Stimulated activated memory B cell treated with anti-CD40 and anti-IgM and Interleukin-4, amounts not matched to agents 10 μg/mL and 1 μg/mL and 100 μg/mL, for 72 hours (primary cell): ENCODE measurements at regions not wholly inside any gene's neighbourhood (a gene's known extent, or its start where the extent isn't known, plus 50 kb on each side); places are given as distances from the start of the nearest gene placed in this dataset.
"Not testable (repeated sequence)": the region's sequence is repeated elsewhere in the genome, so short reads cannot be mapped to it uniquely, and the experiment has no call there.

Experiments used
- ATAC-seq: fragments of 150-1000 bp; cut with Tn5 transposase; 2 replicates; pipeline ENCODE4 v1.10.0; 2021
- H3K27ac Mint-ChIP-seq: one replicate; pipeline ENCODE4 v1.8.0; 2022; ENCODE audit warnings: mild to moderate bottlenecking, mixed read lengths
- H3K27me3 Mint-ChIP-seq: one replicate; pipeline ENCODE4 v1.8.0; 2022; ENCODE audit warnings: mixed read lengths
- H3K36me3 Mint-ChIP-seq: one replicate; pipeline ENCODE4 v1.8.0; 2022; ENCODE audit warnings: mixed read lengths
- H3K4me1 Mint-ChIP-seq: one replicate; pipeline ENCODE4 v1.8.0; 2022; ENCODE audit warnings: mixed read lengths
- H3K4me3 Mint-ChIP-seq: one replicate; pipeline ENCODE4 v1.8.0; 2022; ENCODE audit warnings: mild to moderate bottlenecking, moderate library complexity, mixed read lengths
- H3K9me3 Mint-ChIP-seq: one replicate; pipeline ENCODE4 v1.8.0; 2022; ENCODE audit warnings: mixed read lengths

DNA sequence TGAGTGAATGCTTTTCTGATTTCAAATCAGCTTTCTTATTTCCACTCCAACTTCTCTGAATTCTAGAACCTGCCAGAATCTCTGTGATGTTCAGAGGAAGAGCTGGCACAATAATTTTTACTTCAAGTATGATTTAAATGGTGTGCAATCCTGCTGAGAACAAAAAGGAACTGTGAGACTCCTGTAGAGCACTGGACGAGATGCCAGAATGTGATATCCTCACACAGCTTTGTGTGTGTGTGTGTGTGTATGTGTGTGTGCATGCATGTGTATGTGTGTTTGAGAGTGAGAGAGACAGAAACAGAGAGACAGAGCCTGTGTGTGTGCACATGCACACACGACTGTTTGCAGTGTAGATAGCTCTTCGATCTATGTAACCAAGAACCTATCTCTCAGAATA, 713.6 kb upstream of the ZP4 start:
- peaks cover 6% of the 10 kb centered on the region for H3K9me3 Mint-ChIP-seq
- no peaks in the 10 kb centered on the region for H3K27me3 Mint-ChIP-seq
- ATAC-seq: no peak
- H3K4me1 Mint-ChIP-seq: no peaks in the 10 kb centered on the region
- H3K27ac Mint-ChIP-seq: no peak overlapping the region
- no peak overlapping the region for H3K4me3 Mint-ChIP-seq
- H3K36me3 Mint-ChIP-seq: no peaks in the 10 kb centered on the region

DNA sequence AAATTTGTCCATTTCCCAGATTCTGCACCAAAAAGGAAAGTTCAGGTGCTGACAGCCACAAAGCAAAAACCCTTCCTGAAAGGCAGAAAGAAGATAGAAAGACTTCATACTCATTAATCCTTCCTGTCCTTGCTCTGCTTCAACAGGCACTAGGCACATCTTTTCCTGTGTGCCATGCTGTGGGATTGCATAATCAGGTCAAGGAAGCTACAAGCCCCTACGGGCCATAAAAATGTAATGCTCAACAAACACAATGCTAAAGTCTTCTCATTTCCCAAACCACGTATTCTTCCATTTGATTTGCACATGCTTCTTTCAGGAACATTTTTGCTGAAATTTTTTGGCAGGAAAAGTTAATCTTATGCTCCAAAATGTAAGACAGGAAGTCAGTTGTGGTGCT, 710.9 kb upstream of the ZP4 start:
- not testable (repeated sequence) for H3K4me1 Mint-ChIP-seq, H3K9me3 Mint-ChIP-seq, H3K27ac Mint-ChIP-seq, H3K27me3 Mint-ChIP-seq, ATAC-seq, H3K4me3 Mint-ChIP-seq, H3K36me3 Mint-ChIP-seq

DNA sequence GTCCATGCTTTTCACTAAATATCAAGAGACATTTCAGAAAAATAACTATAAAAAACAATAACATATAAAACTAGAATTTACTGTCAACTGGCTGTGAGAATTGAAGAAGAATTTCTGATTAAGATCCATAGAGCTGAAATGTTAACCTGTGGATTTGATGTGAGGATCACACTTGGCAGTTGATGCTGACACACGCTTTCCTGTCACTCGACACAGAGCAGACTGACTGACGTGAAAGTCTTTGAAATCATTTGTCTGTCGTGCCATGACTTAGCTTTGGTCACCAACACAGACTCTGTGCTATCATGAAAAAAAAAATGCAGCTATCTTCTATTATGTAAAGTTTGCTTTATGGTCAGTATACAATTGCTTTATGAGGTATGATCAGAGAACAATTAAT, 706.0 kb upstream of the ZP4 start:
- H3K4me1 Mint-ChIP-seq: no peaks in the 10 kb centered on the region
- no peak overlapping the region for H3K4me3 Mint-ChIP-seq
- no peaks in the 10 kb centered on the region for H3K9me3 Mint-ChIP-seq
- no peaks in the 10 kb centered on the region for H3K27me3 Mint-ChIP-seq
- no peaks in the 10 kb centered on the region for H3K36me3 Mint-ChIP-seq
- no peak overlapping the region for H3K27ac Mint-ChIP-seq
- no peak for ATAC-seq

DNA sequence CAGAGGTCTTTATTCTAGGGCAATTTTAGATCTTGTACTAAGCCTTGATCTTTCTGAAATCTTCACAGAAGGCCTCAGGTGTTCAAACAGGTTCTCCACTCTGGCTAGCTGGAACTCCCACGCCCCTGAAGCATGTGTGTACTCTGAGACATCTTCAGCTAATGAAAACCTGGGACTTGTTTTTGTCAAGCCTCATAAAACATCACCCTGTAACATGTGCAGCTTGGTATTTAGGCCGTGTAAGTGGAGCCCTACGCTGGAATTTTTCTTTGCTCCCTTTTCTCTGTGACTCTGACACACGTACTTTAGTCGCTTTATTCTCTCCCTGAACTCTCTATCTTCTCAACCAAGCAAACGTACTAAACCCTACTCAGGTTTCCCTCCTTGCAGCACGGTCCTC, 701.9 kb upstream of the ZP4 start:
- no peak for ATAC-seq
- Mint-ChIP-seq H3K27ac (no peak overlapping the region), H3K36me3 (no peaks in the 10 kb centered on the region), H3K4me3 (no peak overlapping the region), H3K4me1 (no peaks in the 10 kb centered on the region), H3K9me3 (peaks cover 3% of the 10 kb centered on the region), H3K27me3 (no peaks in the 10 kb centered on the region)

DNA sequence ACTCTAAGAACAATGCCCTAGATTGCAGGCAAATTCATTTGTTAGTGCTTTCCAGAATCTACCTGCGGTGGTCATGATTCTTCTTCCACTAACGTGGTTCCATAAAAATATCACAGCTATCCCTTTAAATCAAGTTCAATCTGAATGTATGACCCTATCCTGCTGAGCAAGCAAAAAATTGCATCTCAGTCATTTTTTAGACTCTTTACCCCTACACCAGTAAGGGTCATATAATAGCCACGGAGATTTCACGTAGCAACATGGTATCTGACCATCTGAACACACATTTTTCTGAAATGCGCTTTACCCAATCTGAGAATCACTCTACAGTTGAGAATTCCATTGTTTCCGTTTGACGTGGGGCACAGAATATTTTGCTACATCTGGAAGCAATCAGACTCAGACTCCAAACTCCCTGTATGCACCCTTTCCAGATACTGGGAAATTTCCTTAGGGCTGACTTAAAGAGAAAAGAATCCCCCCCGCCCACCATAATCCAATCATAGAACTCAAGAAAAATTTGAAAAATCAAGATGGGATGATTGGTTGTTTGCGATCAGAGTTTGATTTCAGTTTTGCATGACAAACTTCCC, 699.2 kb upstream of the ZP4 start:
- no peaks in the 10 kb centered on the region for H3K36me3 Mint-ChIP-seq
- H3K4me3 Mint-ChIP-seq: no peak overlapping the region
- H3K4me1 Mint-ChIP-seq: no peaks in the 10 kb centered on the region
- peaks cover 6% of the 10 kb centered on the region for H3K9me3 Mint-ChIP-seq
- no peak overlapping the region for H3K27ac Mint-ChIP-seq
- H3K27me3 Mint-ChIP-seq: no peaks in the 10 kb centered on the region
- no peak for ATAC-seq

DNA sequence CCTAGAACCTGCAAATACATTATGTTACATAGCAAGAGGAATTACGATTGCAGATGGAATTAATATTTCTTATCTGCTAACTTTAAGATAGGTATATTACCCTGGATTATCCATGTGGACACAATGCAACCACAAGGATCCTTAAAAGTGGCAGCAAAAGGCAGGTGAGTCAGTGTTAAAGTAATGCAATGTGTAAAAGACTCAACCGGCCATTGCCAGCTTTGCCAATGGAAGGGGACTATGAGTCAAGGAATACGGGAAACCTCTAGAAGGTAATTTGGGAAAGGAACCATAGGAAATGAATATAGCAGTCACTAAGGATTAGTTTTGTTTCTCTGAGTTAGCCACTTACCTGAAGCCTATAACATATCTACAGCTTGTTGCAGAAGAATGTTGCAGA, 692.1 kb upstream of the ZP4 start:
- H3K4me1 Mint-ChIP-seq: no peaks in the 10 kb centered on the region
- no peak overlapping the region for H3K27ac Mint-ChIP-seq
- no peak overlapping the region for H3K4me3 Mint-ChIP-seq
- H3K27me3 Mint-ChIP-seq: no peaks in the 10 kb centered on the region
- ATAC-seq: no peak
- H3K9me3 Mint-ChIP-seq: peaks cover 3% of the 10 kb centered on the region
- no peaks in the 10 kb centered on the region for H3K36me3 Mint-ChIP-seq

DNA sequence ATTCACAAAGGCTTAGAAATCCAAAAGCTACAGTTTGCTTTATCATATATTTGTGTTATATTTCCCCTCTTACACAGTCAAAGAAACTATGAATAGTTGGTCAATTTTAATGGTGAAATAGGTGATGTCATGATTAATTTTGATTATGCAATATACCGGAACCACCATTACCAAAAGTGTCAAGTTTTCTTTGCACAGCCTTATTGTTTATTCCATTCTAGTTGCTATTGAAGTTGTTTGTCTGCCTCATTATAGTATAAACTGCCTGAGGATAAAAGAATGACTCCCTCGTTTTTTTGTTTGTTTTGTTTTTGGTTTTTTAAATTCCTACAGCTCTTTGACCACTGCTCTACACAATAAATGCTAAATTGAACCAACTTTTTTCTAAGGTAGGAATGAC, 690.6 kb upstream of the ZP4 start:
- Mint-ChIP-seq H3K4me1 (no peaks in the 10 kb centered on the region), H3K27me3 (no peaks in the 10 kb centered on the region), H3K4me3 (no peak overlapping the region), H3K36me3 (no peaks in the 10 kb centered on the region), H3K27ac (no peak overlapping the region), H3K9me3 (peaks cover 3% of the 10 kb centered on the region)
- ATAC-seq: no peak

DNA sequence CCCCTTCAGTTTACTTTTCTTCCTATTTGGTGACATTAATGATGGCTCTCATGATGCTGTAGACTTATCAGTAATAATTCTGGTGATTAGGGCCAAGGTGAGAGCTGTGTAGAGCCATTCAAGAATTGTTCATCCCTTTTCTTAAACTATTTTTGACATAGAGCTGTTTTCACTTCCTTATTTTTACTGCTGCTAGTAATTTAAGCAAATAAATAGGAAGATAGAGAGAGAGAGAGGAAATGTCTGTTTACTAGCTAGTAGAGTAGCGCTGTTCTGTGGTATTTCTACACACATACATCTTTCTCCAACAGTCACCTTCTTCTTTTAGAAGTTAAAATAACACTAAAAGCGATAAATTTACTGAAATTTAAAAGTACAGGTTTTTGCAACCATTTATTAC, 678.0 kb upstream of the ZP4 start:
- Mint-ChIP-seq H3K4me1 (no peaks in the 10 kb centered on the region), H3K9me3 (peaks cover 9% of the 10 kb centered on the region), H3K36me3 (no peaks in the 10 kb centered on the region), H3K27ac (no peak overlapping the region), H3K27me3 (no peaks in the 10 kb centered on the region), H3K4me3 (no peak overlapping the region)
- no peak for ATAC-seq

DNA sequence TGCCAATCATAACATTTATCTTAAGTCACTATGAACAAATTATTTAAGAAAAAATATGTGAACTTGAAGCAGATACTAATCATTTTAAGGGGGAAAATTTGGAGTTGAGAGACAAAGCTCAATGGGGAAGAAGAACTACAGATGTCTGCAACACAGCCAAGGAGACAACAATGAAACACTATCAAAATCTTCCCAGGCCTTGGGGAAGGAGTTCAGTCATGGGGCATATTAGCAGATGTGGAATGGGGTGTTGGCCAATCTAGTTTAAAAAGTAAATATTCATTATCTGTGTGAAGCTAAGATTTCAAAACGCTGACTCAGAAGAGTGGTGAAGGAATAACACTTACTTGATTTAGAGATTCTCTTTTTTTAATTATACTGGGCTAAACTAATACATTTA, 671.6 kb upstream of the ZP4 start:
- peaks cover 16% of the 10 kb centered on the region for H3K9me3 Mint-ChIP-seq
- no peaks in the 10 kb centered on the region for H3K36me3 Mint-ChIP-seq
- no peaks in the 10 kb centered on the region for H3K4me1 Mint-ChIP-seq
- no peaks in the 10 kb centered on the region for H3K27me3 Mint-ChIP-seq
- no peak overlapping the region for H3K4me3 Mint-ChIP-seq
- ATAC-seq: no peak
- H3K27ac Mint-ChIP-seq: no peak overlapping the region

DNA sequence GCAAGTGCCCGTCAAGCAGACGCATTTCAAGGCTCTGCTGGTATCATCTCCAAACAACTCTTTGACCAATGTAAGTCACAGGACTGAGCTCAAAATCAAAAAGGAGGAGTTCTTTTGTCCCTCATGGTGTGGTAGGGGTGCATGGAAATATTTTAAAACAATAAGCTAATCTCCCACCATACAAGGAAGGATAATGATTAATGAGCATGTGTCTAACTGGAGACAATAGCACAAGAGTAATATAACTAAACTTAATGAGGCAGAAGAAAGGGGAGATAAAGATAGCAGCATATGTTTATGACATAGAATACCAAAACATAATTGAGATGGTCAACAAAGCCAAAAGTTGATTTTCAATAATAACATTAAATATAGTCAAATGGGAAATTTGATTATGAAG, 668.0 kb upstream of the ZP4 start:
- no peaks in the 10 kb centered on the region for H3K36me3 Mint-ChIP-seq
- no peaks in the 10 kb centered on the region for H3K27me3 Mint-ChIP-seq
- no peak for ATAC-seq
- H3K9me3 Mint-ChIP-seq: peaks cover 12% of the 10 kb centered on the region
- H3K4me3 Mint-ChIP-seq: no peak overlapping the region
- H3K27ac Mint-ChIP-seq: no peak overlapping the region
- no peaks in the 10 kb centered on the region for H3K4me1 Mint-ChIP-seq

DNA sequence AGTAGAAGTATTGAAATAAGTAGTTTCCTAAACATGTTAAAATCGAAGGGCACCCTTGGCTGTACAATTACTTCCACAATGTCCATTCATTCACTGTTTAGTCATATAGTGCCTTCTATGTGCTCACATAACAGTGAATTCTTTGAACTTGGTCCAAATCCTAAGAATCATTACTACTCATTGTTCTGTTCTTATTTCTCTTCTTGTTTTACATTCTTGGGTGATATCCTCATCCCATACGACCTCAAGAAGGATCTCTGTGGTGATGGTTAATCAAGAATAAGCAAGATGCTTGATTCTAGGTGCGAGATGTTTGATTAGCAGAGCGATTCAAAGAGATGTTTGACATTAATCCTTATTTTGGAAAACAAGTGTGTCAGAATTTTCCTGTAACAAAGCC, 667.4 kb upstream of the ZP4 start:
- no peaks in the 10 kb centered on the region for H3K36me3 Mint-ChIP-seq
- H3K9me3 Mint-ChIP-seq: peaks cover 10% of the 10 kb centered on the region
- H3K27ac Mint-ChIP-seq: no peak overlapping the region
- no peaks in the 10 kb centered on the region for H3K27me3 Mint-ChIP-seq
- no peaks in the 10 kb centered on the region for H3K4me1 Mint-ChIP-seq
- no peak for ATAC-seq
- no peak overlapping the region for H3K4me3 Mint-ChIP-seq

DNA sequence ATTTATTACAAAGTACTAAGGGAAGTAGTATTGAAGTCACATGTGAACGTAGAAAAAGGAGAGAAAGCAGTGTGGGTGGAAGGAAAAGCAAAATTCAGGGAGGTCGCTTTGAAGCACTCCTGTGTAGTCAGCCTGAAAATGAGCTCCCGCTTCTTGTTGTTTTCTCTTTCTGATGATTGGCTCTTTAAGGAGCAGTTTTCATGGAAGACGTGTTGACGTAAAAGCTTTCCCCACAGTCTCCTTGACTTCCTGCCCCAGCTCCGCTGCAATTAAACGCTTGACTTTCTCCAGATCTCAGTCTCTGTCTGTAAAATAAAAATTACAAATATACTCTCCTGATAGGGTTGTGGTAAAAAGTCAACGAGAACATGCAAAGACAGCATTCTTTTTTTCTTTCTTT, 661.5 kb upstream of the ZP4 start:
- ATAC-seq: no peak
- peaks cover 3% of the 10 kb centered on the region for H3K9me3 Mint-ChIP-seq
- no peak overlapping the region for H3K4me3 Mint-ChIP-seq
- H3K4me1 Mint-ChIP-seq: no peaks in the 10 kb centered on the region
- no peaks in the 10 kb centered on the region for H3K36me3 Mint-ChIP-seq
- H3K27me3 Mint-ChIP-seq: no peaks in the 10 kb centered on the region
- no peak overlapping the region for H3K27ac Mint-ChIP-seq

DNA sequence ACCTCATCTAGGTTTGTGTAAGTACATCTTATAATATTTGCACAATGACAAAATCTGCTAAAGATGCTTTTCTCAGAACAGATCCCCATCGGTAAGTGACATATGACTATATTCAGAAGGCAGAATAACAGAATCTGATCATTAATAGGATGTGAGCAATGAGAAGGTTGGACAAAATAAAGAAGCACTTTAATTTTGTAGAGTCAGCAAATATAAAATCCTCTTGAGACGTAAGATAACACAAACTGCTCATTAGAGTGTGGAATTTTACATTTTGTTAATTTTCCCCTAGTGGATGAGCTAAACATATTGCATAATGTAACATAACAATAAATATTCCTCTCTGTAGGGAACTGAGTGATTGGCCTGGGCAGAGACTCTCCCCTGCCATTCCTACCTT, 658.4 kb upstream of the ZP4 start:
- Mint-ChIP-seq H3K27ac (no peak overlapping the region), H3K36me3 (no peaks in the 10 kb centered on the region), H3K4me3 (no peak overlapping the region), H3K27me3 (no peaks in the 10 kb centered on the region), H3K9me3 (peaks cover 3% of the 10 kb centered on the region), H3K4me1 (no peaks in the 10 kb centered on the region)
- no peak for ATAC-seq

DNA sequence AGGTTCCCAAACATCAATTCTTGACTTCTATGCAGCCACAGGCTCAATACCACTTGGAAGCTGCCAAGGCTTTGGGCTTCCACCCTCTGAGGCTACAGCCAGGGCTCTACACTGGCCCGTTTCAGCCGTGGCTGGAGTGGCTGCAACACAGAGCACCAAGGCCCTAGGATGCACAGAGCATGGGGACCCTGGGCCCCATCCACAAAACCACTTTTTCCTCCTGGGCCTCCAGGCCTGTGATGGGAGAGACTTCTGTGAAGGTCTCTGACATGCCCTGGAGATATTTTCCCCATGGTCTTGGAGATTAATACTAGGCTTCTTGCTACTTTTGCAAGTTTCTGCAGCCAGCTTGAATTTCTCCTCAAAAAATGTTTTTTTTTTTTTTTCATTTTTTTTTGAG, 655.4 kb upstream of the ZP4 start:
- ATAC-seq: no peak
- Mint-ChIP-seq H3K4me3 (no peak overlapping the region), H3K27ac (no peak overlapping the region), H3K9me3 (peaks cover 3% of the 10 kb centered on the region), H3K36me3 (no peaks in the 10 kb centered on the region), H3K4me1 (no peaks in the 10 kb centered on the region), H3K27me3 (no peaks in the 10 kb centered on the region)

DNA sequence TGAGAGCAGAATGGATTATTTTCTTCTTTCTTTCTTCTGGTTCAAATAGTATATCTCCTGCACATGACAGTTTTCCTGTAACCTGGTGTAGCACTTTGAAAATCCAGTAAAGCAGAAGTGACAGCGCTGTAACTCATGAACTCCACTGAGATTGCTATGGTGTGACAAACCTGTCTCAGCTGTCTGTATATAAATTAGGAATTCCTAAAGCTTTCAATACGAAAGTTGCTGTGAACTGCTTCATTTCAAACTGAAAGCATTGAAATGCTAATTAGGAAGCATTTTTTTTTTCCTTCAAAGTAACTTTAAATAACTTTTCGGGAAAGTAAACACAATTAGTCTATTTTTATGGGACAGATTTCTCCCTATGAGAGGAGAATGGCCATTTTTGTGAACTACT, 646.9 kb upstream of the ZP4 start:
- H3K36me3 Mint-ChIP-seq: no peaks in the 10 kb centered on the region
- no peak overlapping the region for H3K4me3 Mint-ChIP-seq
- H3K27me3 Mint-ChIP-seq: no peaks in the 10 kb centered on the region

DNA sequence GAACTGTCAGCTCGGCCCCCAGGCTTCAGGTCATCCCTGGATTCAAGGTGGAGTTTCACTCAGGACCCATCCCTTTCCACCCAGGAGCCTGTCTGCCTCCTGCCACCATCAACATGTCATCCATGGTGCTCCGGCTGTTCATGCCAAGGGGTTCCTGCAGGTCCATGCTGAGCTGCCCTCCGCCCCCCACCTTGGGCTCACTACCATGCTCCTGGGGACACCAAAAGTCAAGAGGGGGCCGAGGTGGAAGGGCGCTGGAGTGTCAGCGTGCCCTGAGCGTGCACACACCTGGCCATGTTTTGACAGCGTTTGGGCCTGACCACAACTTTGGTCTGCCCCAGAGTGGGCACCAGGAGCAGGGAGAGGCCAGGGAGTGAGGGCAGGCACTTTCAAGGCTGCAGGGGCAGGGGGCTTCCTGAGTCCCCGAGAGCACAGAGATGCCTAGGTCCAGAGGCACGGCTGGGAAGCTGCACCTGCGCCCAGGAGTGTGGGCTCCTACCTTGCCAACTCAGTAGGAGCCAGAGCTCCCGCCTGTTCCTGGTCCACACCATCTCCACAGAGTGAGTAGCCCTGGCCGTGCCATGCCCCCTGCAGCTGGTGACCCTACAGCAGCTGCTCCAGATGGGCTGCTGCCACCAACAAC, 639.6 kb upstream of the ZP4 start:
- no peaks in the 10 kb centered on the region for H3K36me3 Mint-ChIP-seq
- ATAC-seq: no peak
- H3K4me3 Mint-ChIP-seq: no peak overlapping the region
- no peak overlapping the region for H3K27ac Mint-ChIP-seq
- H3K9me3 Mint-ChIP-seq: peaks cover 3% of the 10 kb centered on the region
- no peaks in the 10 kb centered on the region for H3K27me3 Mint-ChIP-seq
- H3K4me1 Mint-ChIP-seq: no peaks in the 10 kb centered on the region

More for the DNA sequence above, 646.9 kb upstream of the ZP4 start:
- ATAC-seq: no peak
- Mint-ChIP-seq H3K4me1 (no peaks in the 10 kb centered on the region), H3K27ac (no peak overlapping the region), H3K9me3 (peaks cover 4% of the 10 kb centered on the region)

DNA sequence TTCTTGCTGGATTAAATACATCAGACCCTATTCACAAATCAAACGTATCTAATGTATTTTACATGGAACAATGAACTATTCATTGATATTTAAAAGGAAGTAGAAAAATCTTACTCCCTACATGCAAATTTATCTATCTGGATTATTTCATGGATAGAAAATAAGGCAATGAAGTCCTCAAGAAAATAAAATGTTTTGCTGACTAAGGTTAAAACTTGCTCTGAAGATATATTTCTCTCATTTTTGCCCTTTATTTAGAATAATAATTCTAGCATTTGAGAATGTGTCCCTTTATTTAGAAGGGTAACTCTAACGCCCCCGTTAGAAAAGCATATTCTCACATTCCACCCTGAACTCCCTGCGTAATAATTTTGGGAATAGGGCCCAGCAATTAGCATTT, 627.0 kb upstream of the ZP4 start:
- Mint-ChIP-seq H3K27me3 (no peaks in the 10 kb centered on the region), H3K9me3 (peaks cover 4% of the 10 kb centered on the region), H3K4me1 (no peaks in the 10 kb centered on the region), H3K27ac (no peak overlapping the region), H3K4me3 (no peak overlapping the region), H3K36me3 (no peaks in the 10 kb centered on the region)
- ATAC-seq: no peak
